KMS-11 (cell line): ENCODE measurements at regions not wholly inside any gene's neighbourhood (a gene's known extent, or its start where the extent isn't known, plus 50 kb on each side); places are given as distances from the start of the nearest gene placed in this dataset.

ENCODE experiments used
- H2AFZ ChIP-seq: fragments of 200-600 bp; sonication (generic); 2 replicates; pipeline ENCODE4 v1.6.1; 2016; ENCODE audit warnings: antibody characterized with exemption, mixed run types, low read depth
- H3K27ac ChIP-seq: fragments of 200-600 bp; sonication (generic); 2 replicates; pipeline ENCODE4 v1.6.1; 2016; ENCODE audit warnings: mild to moderate bottlenecking, mixed run types
- H3K27me3 ChIP-seq: fragments of 200-600 bp; sonication (generic); 2 replicates; pipeline ENCODE4 v1.6.1; 2017; ENCODE audit warnings: mild to moderate bottlenecking, low read depth, mixed run types, moderate library complexity; ENCODE audit not compliant: insufficient read depth
- H3K36me3 ChIP-seq: fragments of 200-600 bp; sonication (generic); 2 replicates; pipeline ENCODE4 v1.6.1; 2017; ENCODE audit warnings: mild to moderate bottlenecking, mixed run types; ENCODE audit not compliant: insufficient read depth
- H3K4me1 ChIP-seq: fragments of 200-600 bp; sonication (generic); 2 replicates; pipeline ENCODE4 v1.6.1; 2016; ENCODE audit warnings: mild to moderate bottlenecking, low read depth, mixed run types; ENCODE audit not compliant: poor library complexity, severe bottlenecking
- H3K4me2 ChIP-seq: fragments of 200-600 bp; sonication (generic); 2 replicates; pipeline ENCODE4 v1.7.0; 2016; ENCODE audit warnings: mild to moderate bottlenecking, mixed run types
- H3K4me3 ChIP-seq: fragments of 200-600 bp; sonication (generic); IDR thresholded peaks from 2 replicates; pipeline ENCODE4 v1.6.1; 2017; ENCODE audit warnings: low read depth, low read length, mixed read lengths; ENCODE audit not compliant: insufficient read depth
- H3K79me2 ChIP-seq: fragments of 200-600 bp; sonication (generic); 2 replicates; pipeline ENCODE4 v1.6.1; 2016; ENCODE audit warnings: low read depth, mixed run types; ENCODE audit not compliant: insufficient read depth
- H3K9ac ChIP-seq: fragments of 200-600 bp; sonication (generic); 2 replicates; pipeline ENCODE4 v1.6.1; 2016; ENCODE audit warnings: mild to moderate bottlenecking, mixed run types
- H4K20me1 ChIP-seq: fragments of 200-600 bp; sonication (generic); 2 replicates; pipeline ENCODE4 v1.6.1; 2016; ENCODE audit warnings: mild to moderate bottlenecking, mixed run types; ENCODE audit not compliant: insufficient read depth
- CTCF ChIP-seq: fragments of 200-600 bp; sonication (generic); conservative IDR thresholded peaks from 2 replicates; pipeline ENCODE4 v1.6.1; 2017; ENCODE audit warnings: low read depth, mild to moderate bottlenecking, antibody characterized with exemption, low read length, moderate library complexity, mixed read lengths

DNA sequence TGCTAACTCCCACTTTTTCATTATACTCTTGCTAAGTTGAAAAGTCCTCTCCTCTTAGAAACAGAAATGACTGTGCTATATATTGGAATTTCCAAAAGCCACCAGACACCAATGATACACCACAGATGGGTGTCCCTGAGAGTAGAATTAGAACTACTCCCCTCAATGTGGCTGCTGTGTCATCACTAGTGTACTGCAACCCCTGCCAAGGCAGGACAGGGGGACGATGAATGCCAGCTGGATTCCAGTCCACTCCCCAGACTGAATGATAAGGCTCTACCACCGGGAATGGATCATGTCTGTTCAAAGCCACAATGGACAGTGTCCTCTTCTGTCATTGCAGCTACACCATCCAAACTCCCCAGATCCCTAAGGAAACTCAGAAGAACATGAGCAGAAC is 69.7 kb upstream of the EDNRB start:
- H3K27ac ChIP-seq = no peak overlapping the region
- H3K79me2 ChIP-seq = no peaks in the 10 kb centered on the region
- no peaks in the 10 kb centered on the region for H3K27me3 ChIP-seq
- no peak overlapping the region for H2AFZ ChIP-seq
- no peaks in the 10 kb centered on the region for H4K20me1 ChIP-seq
- TF ChIP-seq CTCF = no peak
- no peak overlapping the region for H3K4me2 ChIP-seq
- no peak overlapping the region for H3K4me3 ChIP-seq
- H3K9ac ChIP-seq = no peak overlapping the region
- H3K36me3 ChIP-seq = no peaks in the 10 kb centered on the region
- no peaks in the 10 kb centered on the region for H3K4me1 ChIP-seq

- no peak overlapping the region for H2AFZ ChIP-seq
- H3K4me3 ChIP-seq = no peak overlapping the region
- no peak overlapping the region for H3K9ac ChIP-seq
- no peaks in the 10 kb centered on the region for H4K20me1 ChIP-seq
- H3K4me1 ChIP-seq = no peaks in the 10 kb centered on the region
- no peaks in the 10 kb centered on the region for H3K36me3 ChIP-seq
- H3K79me2 ChIP-seq = no peaks in the 10 kb centered on the region
- H3K27ac ChIP-seq = no peak overlapping the region
- no peak for TF ChIP-seq CTCF
- no peaks in the 10 kb centered on the region for H3K27me3 ChIP-seq
- H3K4me2 ChIP-seq = no peak overlapping the region
Measured at GRCh38 chr13:77986713-77987112, 68.1 kb upstream of the EDNRB start.

DNA sequence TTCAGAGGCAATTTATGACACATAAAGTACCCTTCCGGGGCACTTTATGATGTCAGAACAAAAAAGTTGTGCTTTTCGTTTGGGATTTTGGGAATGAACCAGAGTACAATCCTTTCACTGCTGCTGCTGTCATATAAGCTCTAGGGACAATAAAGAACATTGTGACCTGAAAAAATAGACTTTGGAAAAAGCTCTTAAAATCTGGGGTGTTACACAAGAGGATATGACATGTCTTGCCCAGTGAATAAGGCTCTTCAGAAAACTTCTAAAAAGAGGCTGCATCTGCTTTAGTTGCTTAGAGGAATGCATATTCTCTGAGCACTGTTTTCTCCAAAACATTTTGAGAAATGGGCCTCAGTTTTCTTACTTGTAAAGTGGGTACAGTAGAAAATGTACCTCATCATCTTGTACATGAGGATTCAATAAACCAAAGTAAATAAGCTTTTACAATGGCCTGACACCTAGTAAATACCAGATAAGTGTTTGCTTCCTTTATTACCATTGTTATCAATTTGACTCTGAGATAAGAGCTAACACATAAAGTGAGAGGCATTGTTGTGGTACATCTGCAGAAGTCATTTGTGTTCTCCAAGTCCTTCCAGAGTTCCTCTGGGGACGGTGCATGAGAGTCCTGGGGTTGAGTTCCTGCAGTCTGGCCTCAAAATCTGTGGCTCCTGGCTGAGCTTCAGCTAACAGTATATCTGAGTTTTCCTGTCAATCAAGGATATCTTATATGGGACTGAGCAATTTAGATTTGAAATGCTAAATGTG is 67.4 kb upstream of the EDNRB start:
- H3K4me2 ChIP-seq = no peak overlapping the region
- no peaks in the 10 kb centered on the region for H3K36me3 ChIP-seq
- no peaks in the 10 kb centered on the region for H4K20me1 ChIP-seq
- H3K9ac ChIP-seq = no peak overlapping the region
- H3K27ac ChIP-seq = no peak overlapping the region
- H3K4me1 ChIP-seq = no peaks in the 10 kb centered on the region
- no peaks in the 10 kb centered on the region for H3K79me2 ChIP-seq
- no peaks in the 10 kb centered on the region for H3K27me3 ChIP-seq
- H3K4me3 ChIP-seq = no peak overlapping the region
- no peak for TF ChIP-seq CTCF
- no peak overlapping the region for H2AFZ ChIP-seq

DNA sequence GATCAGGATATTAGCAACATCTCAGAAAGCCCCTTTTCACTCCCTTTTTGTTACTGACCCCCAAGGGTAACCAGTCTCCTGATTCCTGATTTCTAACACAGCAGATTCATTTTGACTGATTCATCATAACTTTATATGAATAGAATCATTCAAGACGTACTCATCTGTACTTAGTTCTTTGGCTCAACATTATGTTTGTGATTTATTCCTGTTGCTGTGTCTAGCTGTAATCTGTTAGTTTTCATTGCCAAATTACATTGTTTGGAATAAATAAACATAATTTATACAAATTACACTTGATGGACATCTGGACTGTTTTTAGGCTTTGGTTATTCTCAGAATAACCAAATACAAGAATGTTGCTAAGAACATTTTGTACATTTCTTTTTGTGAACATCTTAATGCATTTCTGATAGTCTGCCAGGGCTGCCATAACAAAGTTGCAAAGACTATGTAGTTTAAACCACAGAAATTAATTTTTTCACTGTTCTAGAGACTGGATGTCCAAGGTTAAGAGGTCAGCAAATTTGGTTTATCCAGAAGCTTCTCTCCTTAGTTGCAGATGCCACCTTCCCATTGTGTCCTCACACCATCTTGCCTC is 62.8 kb upstream of the EDNRB start:
- Histone ChIP-seq H3K36me3 (no peaks in the 10 kb centered on the region), H3K9ac (no peak overlapping the region), H4K20me1 (no peaks in the 10 kb centered on the region), H3K79me2 (no peaks in the 10 kb centered on the region), H3K4me1 (no peaks in the 10 kb centered on the region), H3K27ac (no peak overlapping the region), H3K4me3 (no peak overlapping the region), H2AFZ (no peak overlapping the region), H3K27me3 (no peaks in the 10 kb centered on the region), H3K4me2 (no peak overlapping the region)
- TF ChIP-seq CTCF = no peak
